ENCODE measurements at regions not wholly inside any gene's neighbourhood (a gene's known extent, or its start where the extent isn't known, plus 50 kb on each side); places are given as distances from the start of the nearest gene placed in this dataset.

GRCh38 chr12:90543374-90543773, 411.6 kb downstream of the CCER1 start:
- TF ChIP-seq CTCF (IDR thresholded peaks at IDR 0.05) = no peak
- TF ChIP-seq POLR2AphosphoS5 (IDR thresholded peaks at IDR 0.05; ENCODE audit: insufficient read depth in 1 of 2, low read depth in 1 of 2) = no peak
- TF ChIP-seq POLR2A (IDR thresholded peaks at IDR 0.05) = no peak

Data from vagina (tissue), 2 donors.